ENCODE measurements at regions not wholly inside any gene's neighbourhood (a gene's known extent, or its start where the extent isn't known, plus 50 kb on each side); places are given as distances from the start of the nearest gene placed in this dataset.
"Not testable (repeated sequence)": the region's sequence is repeated elsewhere in the genome, so short reads cannot be mapped to it uniquely, and the experiment has no call there.

DNA sequence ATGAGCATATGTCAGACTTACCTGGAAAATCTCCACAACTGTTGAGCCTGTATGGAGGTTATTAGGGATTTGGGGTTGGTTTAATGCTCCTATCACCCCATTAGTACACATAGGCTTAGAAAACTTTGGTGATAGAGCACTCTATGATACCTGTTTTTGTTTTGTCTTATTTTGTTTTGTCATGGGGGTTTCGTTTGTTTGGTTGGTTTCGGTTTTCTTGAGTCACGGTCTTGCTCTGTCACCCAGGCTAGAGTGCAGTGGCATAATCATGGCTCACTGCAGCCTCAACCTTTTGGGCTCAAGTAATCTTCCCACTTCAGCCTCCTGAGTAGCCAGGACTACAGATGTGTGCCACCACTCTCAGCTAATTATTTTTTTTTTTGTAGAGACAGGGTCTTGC is 70.0 kb downstream of the MZT1 start:
- no peak for DNase-seq

DNA sequence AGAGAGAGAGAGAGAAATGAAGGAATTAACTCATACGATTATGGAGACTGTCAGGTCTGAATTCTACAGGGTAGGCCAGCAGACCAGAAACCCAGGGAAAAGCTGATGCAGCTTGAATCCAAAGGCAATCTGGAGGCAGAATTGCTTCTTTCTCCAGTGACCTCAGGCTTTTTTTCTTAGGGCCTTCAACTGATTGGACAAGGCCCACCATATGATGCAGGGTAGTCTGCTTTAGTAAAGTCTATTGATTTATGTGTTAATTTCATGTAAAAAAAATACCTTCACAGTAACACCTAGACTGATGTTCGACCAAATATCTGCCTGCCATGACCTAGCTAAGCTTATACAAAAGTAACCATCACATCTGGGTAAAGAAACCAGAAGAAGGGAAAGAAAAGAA is 71.1 kb downstream of the MZT1 start:
- DNase-seq, result no peak

DNA sequence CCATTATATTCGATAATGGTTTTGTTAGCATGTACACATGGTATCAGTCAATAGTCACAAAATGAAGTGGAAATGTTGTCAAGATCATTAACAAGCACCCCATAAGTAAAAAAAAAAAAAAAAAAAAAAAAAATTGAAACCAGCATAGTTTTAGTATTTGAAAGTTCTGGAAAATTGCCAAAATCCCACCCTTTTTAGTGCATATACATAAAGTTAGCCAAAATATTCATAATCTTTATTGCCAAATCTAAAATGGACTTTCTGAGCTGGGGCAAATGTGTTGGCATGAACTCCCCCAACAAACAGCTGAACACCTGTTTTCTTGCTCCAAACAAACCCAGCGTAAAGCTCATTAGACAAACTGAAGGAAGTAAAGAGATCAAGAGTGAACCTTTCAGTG is 73.9 kb downstream of the MZT1 start:
- DNase-seq, result no peak

DNA sequence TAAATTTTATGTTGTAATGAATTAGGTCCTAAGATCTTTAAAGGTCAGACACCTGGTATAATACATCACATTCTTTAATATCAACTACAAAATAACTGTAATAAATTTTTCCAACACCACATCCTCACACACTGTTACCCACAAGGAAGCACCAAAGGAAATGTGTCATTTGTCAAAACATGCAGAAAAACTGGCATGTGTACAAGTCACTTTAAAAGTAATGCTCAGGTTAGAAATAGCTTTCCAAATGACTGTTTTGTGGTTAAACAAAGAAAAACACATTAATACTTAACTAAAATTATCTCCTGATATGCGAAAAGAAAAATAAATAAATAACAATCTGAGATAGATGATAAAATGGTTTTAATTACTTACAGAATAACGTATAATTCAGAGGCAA is 74.7 kb downstream of the MZT1 start:
- DNase-seq, result no peak

DNA sequence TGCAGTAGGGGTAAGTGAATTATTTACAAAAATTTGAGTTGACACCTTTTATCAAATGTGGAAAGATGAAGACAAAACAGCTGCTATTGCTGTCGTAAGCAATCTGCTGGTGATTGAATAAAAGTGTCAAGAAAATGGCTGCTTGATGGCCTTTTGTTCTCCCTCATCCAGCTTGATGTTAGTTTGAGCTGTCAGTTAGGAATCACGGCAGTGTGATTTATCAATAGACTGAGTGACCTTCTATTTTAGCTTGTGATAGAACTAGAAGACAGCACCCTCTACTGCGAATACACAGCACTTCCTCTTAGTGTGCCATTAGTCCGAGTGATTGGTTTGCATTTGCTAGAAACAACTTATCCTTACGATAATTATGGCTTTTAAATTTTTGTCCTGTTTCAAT is 76.3 kb downstream of the MZT1 start:
- DNase-seq, result peak; percentile 20

DNA sequence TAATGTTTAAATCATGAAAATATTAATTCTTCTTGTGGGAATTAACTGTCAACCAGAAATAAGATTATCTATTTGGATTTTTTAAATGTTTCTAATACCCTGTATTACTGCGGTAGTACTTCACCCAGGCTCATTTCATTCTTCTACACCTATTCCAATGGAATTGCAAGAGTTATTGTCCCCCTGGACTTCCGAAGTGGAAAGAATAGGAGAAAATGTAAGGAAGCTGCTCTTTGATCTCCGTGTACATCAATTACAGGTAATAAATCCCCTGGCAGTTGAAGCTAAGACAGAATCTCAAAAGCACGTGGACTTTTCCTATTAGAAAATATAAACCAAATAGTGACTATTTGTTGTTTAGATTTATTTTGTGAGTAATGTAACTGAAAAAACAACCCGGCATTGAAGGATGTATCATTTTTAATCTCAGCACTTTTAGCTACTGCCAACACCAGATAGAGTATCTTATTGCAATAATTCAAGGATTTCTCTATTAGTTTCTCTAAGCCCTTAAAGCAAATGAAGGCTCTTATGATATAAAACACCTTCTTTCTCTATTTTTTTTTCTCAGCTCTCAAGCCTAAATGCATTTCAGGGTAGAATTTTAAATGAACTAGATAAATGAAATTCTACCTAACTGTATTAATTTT is 77.3 kb downstream of the MZT1 start:
- DNase-seq, result no peak

DNA sequence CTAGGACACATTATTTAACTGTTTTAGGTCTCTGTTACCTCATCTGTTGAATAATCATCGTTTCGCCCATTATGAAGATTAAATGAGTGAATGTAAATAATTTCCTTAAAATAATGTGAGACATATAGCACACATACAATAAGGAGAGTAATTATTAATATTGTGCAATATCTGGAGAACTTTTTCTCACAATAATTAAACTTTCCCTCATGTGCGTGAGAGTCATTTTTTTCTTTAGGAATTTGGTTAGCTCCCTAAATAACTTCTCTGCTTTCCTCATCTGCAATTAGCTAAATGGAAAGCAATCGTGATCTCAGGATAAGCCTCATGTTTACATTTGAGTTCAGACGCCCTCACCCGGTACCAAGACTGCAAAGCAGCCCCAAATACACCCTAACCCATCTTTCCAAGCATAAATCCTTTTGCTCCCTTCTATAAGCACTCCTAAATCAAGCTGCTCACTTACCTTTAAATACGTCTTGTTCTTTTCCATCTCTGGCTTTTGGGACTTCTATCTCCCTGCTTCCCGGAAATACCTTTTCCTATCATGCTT is 78.8 kb downstream of the MZT1 start:
- DNase-seq, result no peak

DNA sequence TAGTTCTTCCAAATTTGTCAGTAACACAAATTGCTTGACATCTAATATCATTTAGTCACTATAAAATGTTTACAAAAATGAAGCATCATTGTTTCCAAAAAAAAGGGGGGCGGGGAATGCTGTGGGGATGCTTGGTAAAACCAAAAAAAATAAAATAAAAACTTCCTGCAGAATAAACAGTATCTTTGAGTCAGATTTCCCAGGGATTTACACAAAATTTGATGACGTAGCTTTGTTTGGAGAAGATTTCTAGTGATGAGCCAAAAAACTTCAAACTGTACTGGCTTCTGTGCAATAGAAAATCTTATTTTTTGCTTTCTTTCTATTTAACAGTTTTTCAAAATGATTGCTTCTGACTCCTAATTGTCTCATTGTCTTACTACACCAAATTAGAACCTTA is 80.0 kb downstream of the MZT1 start:
- DNase-seq, result no peak

DNA sequence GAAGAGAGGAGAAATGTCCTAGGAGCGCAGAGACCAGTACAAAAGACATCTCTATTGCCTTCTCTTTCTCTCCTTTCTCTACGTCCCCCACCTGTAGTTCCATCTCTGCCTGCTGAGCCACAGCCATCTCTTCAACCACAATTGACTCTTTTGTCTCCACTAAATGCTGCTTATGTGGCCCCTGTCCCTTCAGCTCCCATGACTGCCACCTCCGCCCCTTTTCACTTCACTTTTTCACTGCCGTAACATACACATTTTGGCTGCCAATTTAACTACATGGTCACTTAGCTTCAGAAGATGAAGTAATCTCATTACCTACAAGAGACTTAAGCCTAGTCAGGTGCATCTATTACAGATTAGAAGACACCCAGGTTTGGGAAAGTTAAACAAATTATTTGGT is 81.9 kb downstream of the MZT1 start:
- no peak for DNase-seq

DNA sequence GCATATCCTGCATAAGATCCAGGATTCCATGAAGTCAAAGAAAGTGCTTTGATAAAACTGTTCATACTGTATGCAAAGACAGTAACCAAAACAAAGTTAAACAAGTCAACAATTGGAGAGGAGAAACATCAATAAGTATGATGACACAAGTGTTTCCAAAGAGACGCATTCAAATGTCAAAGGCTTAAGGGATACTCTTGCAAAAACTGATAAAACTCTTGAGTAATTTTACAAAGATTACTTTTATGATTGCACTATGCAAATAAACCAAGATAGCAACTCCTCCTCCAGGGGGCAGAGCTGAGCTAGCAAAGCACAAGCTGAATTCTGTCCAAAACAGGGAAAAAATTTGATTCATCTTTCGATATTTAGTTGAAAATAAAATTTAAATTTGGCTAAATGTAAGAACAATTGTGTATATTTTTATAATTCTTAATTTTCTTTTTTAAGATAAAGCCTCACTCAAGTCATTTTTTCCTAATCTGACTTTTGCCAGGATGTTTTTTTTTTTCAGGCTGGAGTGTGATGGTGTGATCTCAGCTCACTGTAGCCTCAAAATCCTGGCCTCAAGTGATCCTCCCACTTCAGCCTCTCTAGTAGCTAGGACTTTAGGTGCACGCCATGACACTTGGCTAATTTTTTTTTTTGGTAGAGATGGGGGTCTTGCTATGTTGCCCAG is 84.0 kb downstream of the MZT1 start:
- DNase-seq, result no peak

DNA sequence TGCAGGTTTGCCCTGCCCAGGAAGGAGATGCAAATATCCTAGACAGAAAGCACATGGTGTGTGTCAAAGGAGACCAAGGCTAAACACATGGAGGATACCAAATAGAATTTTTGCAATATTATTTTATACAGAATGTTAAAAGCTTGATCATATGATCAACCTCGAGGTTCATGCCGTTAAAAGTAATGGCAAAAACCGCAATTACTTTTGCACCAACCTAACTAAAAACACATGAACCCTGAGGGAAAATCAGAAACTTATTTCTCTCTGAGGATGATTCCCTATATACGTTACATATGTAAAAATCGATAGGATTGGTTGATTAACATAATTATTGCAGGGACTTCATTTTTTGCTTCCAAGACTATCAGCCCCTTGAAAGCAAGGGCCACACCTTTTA is 88.1 kb downstream of the MZT1 start:
- DNase-seq, result no peak

DNA sequence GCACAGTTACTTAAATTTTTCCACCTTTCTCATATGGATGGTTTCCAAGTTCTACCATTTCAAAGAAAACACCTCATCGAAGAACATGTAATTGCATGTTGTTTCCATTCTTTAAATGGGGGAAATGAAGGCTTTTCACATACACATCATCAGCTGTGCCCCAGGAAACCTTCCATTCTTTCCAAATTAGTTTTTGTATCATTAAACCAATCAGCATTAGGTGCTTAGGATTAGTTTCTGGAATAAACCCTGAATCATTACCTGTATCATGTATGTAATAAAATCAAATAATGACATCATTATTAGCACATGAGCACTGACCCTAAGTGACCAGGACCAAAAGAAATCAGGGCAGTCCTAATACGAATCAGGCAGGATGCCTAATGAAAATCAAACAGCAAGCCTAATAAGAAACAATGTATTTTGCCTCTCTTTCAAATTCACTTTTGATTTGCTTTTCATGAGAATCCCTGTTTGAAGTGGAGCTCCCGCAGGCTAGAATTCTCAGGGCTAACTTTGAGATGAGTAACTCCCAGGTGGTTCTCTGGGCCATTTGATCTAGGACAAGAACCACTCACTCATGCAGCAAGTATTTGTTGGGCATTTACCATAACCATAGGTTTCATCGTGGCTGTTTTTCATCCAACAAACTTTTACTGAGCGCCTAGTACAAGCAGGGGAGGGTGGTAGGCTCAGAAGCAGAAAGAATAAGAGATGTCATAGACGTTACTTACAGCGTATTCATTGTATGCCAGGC is 89.2 kb downstream of the MZT1 start:
- no peak for DNase-seq

DNA sequence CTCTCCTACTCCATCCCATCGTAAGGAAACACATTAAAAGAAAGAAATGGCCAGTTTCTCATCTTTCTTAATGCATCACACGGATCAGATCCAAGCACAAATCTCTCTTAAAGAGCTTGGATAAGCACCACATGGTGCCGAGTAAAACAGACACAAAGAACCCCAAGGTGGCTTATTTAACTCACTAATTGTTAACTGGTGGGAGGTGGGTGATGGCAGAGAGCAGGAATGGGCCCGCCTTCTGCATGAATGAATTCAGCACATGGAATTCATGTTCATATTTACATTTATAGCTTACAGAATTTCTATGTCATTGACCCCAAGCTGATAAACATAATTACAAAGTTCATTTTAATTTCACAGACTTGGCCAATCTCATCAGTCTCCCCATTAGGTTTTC is 89.9 kb downstream of the MZT1 start:
- DNase-seq, result no peak

DNA sequence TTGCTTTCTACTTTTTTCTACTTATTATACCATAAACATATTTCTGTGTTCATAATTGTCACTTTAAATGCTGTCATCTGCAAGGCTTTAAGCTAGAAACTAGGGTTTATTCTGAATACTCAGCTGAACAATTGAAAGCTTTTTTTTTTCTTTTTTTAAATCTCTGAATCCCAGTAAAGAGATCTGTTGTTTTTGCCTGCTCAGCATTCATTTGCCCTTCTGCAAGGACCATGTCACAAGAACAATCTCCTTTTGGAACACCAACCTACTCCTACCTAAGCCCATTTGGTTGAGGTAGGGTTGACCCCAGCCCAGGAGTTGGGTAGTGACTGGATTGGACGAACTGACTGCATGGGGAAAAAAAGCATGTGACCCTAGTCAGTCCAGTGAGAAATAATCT is 92.6 kb downstream of the MZT1 start:
- DNase-seq, result no peak

DNA sequence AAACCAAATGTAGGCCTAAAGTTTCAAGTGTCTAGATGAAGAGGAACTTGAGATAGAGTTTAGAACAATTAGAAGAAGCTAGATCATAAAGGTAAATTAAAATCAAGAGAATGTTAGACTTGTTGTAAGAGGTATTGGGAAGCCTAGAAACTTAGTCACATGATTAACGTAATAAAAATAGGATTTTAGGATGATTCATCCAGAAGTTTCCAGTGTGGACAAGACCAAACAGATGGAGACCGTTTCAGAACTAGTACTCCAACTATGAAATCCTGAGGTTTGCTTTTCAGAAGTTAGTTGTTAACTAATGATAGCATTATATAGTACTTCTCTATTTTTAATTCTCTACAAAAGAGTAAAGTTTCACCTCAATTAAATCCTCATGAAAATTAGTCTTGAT is 104.9 kb downstream of the MZT1 start:
- DNase-seq, result no peak

DNA sequence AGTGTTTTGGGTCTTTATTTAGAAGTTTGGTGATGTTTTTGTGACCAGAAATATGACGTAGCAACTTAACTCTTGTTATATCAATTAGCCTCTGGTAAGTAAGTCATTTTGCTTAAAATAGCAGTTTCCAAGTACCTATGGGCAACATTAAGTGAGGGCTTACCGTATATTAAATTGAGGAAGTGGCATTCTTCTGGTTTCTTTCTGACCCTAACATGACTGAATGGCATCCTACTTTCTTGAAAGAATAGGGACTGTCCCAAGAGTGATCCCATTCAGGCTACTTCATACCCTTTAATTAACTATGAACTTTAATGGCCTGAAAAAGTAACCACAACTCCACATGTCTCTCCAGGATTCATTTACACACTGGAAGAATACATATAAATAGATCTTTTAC is 106.6 kb downstream of the MZT1 start:
- DNase-seq, result no peak

DNA sequence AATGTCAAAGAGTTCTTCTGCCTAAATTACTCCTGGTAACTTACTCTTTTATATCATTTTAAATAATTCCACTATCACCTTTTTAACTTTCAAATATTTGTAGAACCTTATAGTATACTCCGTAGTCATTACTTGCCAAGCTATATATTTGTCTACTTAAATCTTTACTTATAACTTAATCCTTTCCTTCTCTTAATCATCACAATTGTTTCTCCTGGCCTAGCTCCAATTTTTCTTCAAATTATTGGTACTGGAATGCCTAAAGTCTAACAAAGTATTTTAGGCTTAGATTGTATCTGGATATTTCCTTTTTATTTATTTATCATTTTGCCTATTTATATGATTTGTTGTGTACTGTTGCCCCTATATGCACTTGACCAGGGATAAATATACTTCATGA is 109.5 kb downstream of the MZT1 start:
- DNase-seq, result no peak

DNA sequence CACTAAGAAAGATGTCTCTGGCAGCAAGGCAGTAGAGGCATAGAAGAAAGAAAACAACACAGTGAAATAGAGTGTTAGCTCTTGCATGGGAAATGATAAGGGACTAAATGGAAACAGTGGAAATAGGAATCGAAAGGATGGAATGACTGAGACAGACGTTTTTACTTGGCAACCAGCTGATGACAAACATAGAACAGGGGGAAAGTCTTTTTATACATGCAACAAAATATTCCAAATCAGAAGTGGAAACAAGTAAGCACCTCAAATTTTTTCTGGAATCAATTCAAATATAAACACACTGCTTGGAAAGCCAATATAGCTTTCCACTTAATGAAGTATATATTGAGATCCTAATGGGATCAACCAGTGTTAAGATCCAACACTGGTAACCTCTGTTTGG is 110.2 kb downstream of the MZT1 start:
- no peak for DNase-seq

DNA sequence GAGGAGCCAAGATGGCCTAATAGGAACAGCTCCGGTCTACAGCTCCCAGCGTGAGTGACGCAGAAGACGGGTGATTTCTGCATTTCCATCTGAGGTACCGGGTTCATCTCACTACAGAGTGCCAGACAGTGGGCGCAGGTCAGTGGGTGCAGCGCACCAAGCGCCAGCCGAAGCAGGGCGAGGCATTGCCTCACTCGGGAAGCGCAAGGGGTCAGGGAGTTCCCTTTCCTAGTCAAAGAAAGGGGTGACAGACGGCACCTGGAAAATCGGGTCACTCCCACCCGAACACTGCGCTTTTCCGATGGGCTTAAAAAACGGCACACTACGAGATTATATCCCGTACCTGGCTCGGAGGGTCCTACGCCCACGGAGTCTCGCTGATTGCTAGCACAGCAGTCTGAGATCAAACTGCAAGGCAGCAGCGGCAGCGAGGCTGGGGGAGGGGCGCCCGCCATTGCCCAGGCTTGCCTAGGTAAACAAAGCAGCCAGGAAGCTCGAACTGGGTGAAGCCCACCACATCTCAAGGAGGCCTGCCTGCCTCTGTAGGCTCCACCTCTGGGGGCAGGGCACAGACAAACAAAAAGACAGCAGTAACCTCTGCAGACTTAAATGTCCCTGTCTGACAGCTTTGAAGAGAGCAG is 117.1 kb downstream of the MZT1 start:
- DNase-seq, result not testable (repeated sequence)

DNA sequence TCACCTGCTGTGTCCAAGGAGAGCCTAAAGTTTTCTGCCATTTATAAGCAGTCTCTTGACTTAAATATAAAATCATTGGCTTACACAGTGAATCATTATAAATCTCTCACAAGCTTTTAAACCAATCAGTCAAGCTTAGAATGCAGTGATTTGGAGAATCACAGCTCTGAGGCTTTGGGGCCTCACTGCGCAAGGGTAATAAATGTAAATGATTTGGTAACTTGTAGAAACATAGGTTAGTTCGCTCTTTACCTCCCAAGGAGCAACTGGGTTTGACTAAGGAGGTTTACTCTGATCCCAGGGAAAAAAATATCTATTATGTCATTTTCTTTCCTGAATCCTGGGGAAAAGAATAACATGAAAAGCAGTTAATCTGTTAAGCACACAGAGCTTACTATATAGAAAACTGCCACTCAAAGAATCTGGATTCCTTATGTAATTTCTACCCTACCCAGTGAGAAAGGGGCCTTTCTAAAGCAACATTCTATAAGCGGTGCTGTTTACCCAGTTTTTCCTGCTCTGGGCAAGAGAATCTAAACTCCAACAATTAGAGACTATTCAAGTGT is 128.2 kb downstream of the MZT1 start:
- DNase-seq, result no peak

DNA sequence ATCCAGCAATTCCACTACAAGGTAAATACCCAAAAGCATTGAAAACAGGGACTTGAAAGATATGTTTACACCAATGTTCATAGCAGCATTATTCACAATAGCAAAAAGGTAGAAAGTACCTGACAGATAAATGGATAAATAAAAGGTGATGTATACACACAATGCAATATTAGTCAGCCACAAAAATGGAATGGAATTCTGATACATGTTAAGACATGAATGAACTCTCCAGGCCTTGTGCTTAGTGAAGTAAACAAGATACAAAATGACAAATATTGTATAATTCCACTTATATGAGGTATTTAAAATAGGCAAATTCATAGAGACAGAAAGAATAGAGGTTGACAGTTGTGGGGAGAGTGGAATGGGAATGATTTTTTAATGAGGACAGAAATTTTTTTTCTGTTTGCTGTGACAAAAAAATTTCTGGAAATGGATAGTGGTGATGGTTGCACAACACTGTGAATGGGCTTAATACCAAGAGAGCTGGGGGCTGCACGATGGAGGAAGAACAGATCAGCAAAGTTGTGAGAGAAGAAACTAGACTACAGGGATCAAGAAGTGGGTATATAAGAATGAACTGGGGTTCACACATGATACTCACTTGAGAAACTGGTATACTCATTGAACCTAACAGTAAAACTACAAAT is 137.2 kb downstream of the MZT1 start:
- no peak for DNase-seq

DNA sequence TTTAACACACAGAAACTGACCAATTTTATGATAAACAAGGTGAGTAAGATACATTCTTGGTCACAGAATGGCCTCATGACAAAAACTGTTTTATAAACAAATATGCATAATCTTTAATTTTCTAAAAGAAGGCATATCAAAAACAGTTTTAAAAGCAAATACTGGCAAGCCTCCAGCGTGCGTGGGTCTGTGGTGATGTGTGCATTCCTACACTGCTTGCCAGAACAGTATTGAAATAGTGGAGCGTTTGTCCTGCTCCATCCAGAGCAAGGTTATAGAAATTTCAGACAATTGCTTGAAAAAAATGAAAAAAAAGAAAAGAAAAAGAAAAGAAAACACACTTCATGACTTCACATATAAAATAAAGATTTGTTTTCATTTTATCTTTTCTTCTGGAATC is 140.9 kb downstream of the MZT1 start:
- DNase-seq, result no peak

DNA sequence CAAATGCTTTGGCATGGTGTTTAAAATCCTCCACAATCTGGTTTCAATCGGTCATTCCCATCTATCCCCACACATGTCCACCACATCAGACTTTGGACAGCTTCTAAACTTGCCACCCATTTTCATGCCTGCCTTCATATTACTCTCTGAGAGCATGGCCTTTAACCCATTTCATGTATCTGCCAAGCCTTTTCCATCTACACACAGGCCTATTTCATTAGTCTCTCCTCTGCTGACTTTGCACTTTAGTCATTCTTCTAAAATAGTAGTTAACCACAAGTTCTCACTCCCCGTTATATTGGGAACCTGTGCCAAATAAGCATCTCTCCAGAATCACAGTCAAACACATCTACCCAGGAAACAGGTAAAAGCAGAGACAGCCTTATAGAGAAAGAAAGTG is 142.2 kb downstream of the MZT1 start:
- no peak for DNase-seq
